HG02571 (cell line): ENCODE measurements at regions not wholly inside any gene's neighbourhood (a gene's known extent, or its start where the extent isn't known, plus 50 kb on each side); places are given as distances from the start of the nearest gene placed in this dataset.
"Not testable (repeated sequence)": the region's sequence is repeated elsewhere in the genome, so short reads cannot be mapped to it uniquely, and the experiment has no call there.

Experiments used
- ATAC-seq: cut with Tn5 transposase; IDR thresholded peaks from one replicate; pipeline ENCODE4 v1.9.1; 2021; ENCODE audit warnings: mild to moderate bottlenecking, moderate library complexity; ENCODE audit not compliant: unreplicated experiment

GRCh38 chr3:163362151-163362550 lies 1716.1 kb downstream of the SI start:
- no peak for ATAC-seq

GRCh38 chr3:163361357-163361878 lies 1716.9 kb downstream of the SI start:
- not testable (repeated sequence) for ATAC-seq

- ATAC-seq: no peak
These were observed 1730.4 kb downstream of the SI start for GRCh38 chr3:163347944-163348343.

- ATAC-seq: no peak
These were observed 1742.9 kb downstream of the SI start for GRCh38 chr3:163335429-163335828.

GRCh38 chr3:163328680-163329079 lies 1749.6 kb downstream of the SI start:
- ATAC-seq: no peak

GRCh38 chr3:163327086-163327485 lies 1751.2 kb downstream of the SI start:
- no peak for ATAC-seq

- ATAC-seq: no peak
These were observed 1762.5 kb downstream of the SI start for GRCh38 chr3:163315786-163316185.

- ATAC-seq: no peak
These were observed 1771.9 kb downstream of the SI start for GRCh38 chr3:163306405-163306804.

- ATAC-seq: no peak
These were observed 1777.1 kb downstream of the OTOL1 start for GRCh38 chr3:163273694-163274093.

GRCh38 chr3:163266731-163267130 lies 1770.1 kb downstream of the OTOL1 start:
- ATAC-seq: no peak

GRCh38 chr3:163261618-163262017 lies 1765.0 kb downstream of the OTOL1 start:
- no peak for ATAC-seq

GRCh38 chr3:163261056-163261455 lies 1764.4 kb downstream of the OTOL1 start:
- no peak for ATAC-seq

GRCh38 chr3:163218336-163218735 lies 1721.7 kb downstream of the OTOL1 start:
- ATAC-seq: no peak

- no peak for ATAC-seq
These were observed 1717.2 kb downstream of the OTOL1 start for GRCh38 chr3:163213838-163214237.

GRCh38 chr3:163196815-163197374 lies 1700.3 kb downstream of the OTOL1 start:
- no peak for ATAC-seq

GRCh38 chr3:163196245-163196644 lies 1699.6 kb downstream of the OTOL1 start:
- no peak for ATAC-seq

GRCh38 chr3:163185721-163186350 lies 1689.2 kb downstream of the OTOL1 start:
- ATAC-seq: no peak

- no peak for ATAC-seq
These were observed 1679.4 kb downstream of the OTOL1 start for GRCh38 chr3:163175970-163176369.

GRCh38 chr3:163172513-163172912 lies 1675.9 kb downstream of the OTOL1 start:
- not testable (repeated sequence) for ATAC-seq

- no peak for ATAC-seq
These were observed 1669.6 kb downstream of the OTOL1 start for GRCh38 chr3:163166197-163166596.

GRCh38 chr3:163159306-163159705 lies 1662.7 kb downstream of the OTOL1 start:
- no peak for ATAC-seq

- no peak for ATAC-seq
These were observed 1643.0 kb downstream of the OTOL1 start for GRCh38 chr3:163139600-163139999.

- no peak for ATAC-seq
These were observed 1641.7 kb downstream of the OTOL1 start for GRCh38 chr3:163138258-163138657.
